GM10266 (cell line): ENCODE measurements at regions not wholly inside any gene's neighbourhood (a gene's known extent, or its start where the extent isn't known, plus 50 kb on each side); places are given as distances from the start of the nearest gene placed in this dataset.

Experiments used
- DNase-seq: peaks from one replicate; pipeline ENCODE4 v3.0.0; 2012; ENCODE audit errors: extremely low spot score
- CTCF ChIP-seq: IDR thresholded peaks from 2 replicates; pipeline ENCODE4 v1.5.1; 2012; ENCODE audit warnings: mild to moderate bottlenecking, low read depth; ENCODE audit not compliant: control insufficient read depth, insufficient read depth; ENCODE audit errors: missing control alignments

- no peak for DNase-seq
- TF ChIP-seq CTCF: no peak
Observed at GRCh38 chr11:28466506-28466905, 358.3 kb downstream of the METTL15 start.

- TF ChIP-seq CTCF: no peak
- DNase-seq: no peak
Observed at GRCh38 chr11:28464252-28464867, 356.2 kb downstream of the METTL15 start.

GRCh38 chr11:28463826-28464225 lies 355.6 kb downstream of the METTL15 start:
- TF ChIP-seq CTCF: no peak
- no peak for DNase-seq

- no peak for TF ChIP-seq CTCF
- no peak for DNase-seq
Observed at GRCh38 chr11:28461846-28462245, 353.7 kb downstream of the METTL15 start.

GRCh38 chr11:28461338-28461737 lies 353.1 kb downstream of the METTL15 start:
- no peak for TF ChIP-seq CTCF
- DNase-seq: no peak

- DNase-seq: no peak
- no peak for TF ChIP-seq CTCF
Observed at GRCh38 chr11:28460348-28460747, 352.2 kb downstream of the METTL15 start.

- no peak for DNase-seq
- TF ChIP-seq CTCF: no peak
Observed at GRCh38 chr11:28459912-28460311, 351.7 kb downstream of the METTL15 start.
